HepG2 (cell line): ENCODE measurements at regions not wholly inside any gene's neighbourhood (a gene's known extent, or its start where the extent isn't known, plus 50 kb on each side); places are given as distances from the start of the nearest gene placed in this dataset.

ENCODE experiments used
- KAT7 ChIP-seq: IDR thresholded peaks from 2 replicates; pipeline ENCODE4 v1.6.1; 2018; ENCODE audit warnings: borderline replicate concordance, missing compliant biosample characterization
- MBNL3 ChIP-seq: fragments of 250-450 bp; sonication (Bioruptor Pico); conservative IDR thresholded peaks from 2 replicates; pipeline ENCODE4 v1.8.0; 2022; ENCODE audit warnings: mild to moderate bottlenecking, inconsistent platforms
- MEIS1 ChIP-seq: sonication (generic); formaldehyde crosslinking; IDR thresholded peaks from 2 replicates; pipeline ENCODE4 v1.9.0; 2021; ENCODE audit warnings: mild to moderate bottlenecking, missing genetic modification reagents, moderate library complexity, borderline replicate concordance
- SIX4 ChIP-seq: sonication (generic); formaldehyde crosslinking; IDR thresholded peaks from 2 replicates; pipeline ENCODE4 v1.4.0; 2020; ENCODE audit warnings: missing genetic modification reagents
- ZNF644 ChIP-seq: IDR thresholded peaks from 2 replicates; pipeline ENCODE4 v1.6.1; 2016; ENCODE audit warnings: low read depth
- TF ChIP-seq, protein P1 (sequence below): sonication (generic); formaldehyde crosslinking; IDR thresholded peaks from 2 replicates; pipeline ENCODE4 v1.4.0; 2020; ENCODE audit warnings: missing genetic modification reagents
- TF ChIP-seq, protein P2 (sequence below): sonication (generic); formaldehyde crosslinking; IDR thresholded peaks from 2 replicates; pipeline ENCODE4 v1.5.0; 2020; ENCODE audit warnings: missing genetic modification reagents
- TF ChIP-seq, protein P3 (sequence below): sonication (generic); formaldehyde crosslinking; IDR thresholded peaks from 2 replicates; pipeline ENCODE4 v1.4.0; 2020; ENCODE audit warnings: missing genetic modification reagents
- TF ChIP-seq, protein P4 (sequence below): fragments of 450-650 bp; IDR thresholded peaks from 2 replicates; pipeline ENCODE4 v1.6.1; 2016
- TF ChIP-seq, protein P5 (sequence below): sonication (generic); formaldehyde crosslinking; IDR thresholded peaks from 2 replicates; pipeline ENCODE4 v1.9.0; 2022; ENCODE audit warnings: low read depth, missing genetic modification reagents
- TF ChIP-seq, protein P6 (sequence below), 2 experiments: IDR thresholded peaks; 2 replicates each; pipeline ENCODE4 v1.6.1; 2011 to 2012; ENCODE audit warnings: low read length in 2 of 2, borderline replicate concordance in 1 of 2, low read depth in 1 of 2, mild to moderate bottlenecking in 1 of 2, moderate library complexity in 1 of 2

DNA sequence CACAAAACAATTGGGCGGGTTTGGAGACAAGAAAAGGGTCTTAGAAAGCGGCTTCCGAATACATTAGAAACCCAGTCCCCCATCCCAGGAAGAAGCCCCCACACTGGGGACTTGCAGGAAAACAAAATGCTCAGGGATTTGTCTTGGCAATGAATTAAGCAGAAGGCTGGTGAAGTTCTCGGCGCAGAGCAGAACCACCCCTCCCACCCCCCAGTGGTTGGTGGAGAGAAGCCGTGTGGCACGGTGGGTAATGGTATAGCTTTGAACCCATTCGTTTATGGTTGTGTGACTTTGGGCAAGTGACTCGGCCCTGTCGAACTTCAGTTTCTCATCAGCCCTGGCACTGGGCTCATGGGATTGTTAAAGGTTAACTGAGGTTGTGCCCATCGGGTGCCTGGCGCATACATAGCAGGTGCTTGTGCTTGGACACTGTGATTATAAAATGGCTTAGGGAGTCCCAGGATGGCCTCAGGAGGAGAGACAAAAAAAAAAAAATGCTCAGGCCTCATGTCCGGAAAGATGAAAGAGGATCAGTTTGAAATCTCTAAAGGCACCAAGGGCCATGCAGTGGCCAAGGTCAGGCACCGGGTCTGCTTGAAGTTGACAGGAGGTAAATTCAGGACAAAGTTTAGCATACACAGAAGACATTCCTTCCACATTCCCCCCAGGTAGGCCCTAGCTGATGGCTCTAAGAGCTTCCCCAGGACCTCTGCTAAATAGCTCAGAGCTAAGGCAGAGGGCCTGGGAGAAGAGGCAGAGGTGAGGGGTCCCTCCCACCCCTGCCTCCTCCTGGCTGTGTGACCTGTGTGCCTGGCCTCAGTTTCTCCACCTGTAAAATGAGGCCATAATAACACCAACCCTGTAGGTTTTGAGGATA, 120.1 kb upstream of the PTPN1 start (continued):
- TF ChIP-seq, protein P1, sequence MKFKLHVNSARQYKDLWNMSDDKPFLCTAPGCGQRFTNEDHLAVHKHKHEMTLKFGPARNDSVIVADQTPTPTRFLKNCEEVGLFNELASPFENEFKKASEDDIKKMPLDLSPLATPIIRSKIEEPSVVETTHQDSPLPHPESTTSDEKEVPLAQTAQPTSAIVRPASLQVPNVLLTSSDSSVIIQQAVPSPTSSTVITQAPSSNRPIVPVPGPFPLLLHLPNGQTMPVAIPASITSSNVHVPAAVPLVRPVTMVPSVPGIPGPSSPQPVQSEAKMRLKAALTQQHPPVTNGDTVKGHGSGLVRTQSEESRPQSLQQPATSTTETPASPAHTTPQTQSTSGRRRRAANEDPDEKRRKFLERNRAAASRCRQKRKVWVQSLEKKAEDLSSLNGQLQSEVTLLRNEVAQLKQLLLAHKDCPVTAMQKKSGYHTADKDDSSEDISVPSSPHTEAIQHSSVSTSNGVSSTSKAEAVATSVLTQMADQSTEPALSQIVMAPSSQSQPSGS, result peak; percentile 95
- TF ChIP-seq SIX4 (CRISPR knock-in tag) (peak; percentile 92), MEIS1 (CRISPR knock-in tag) (peak; percentile 96), ZNF644 (peak; percentile 69; the same call in 1 of the 2 replicates), KAT7 (CRISPR knock-in tag) (peak; percentile 72; the same call in 1 of the 2 replicates), MBNL3 (CRISPR knock-in tag) (no peak)
- TF ChIP-seq, protein P2, sequence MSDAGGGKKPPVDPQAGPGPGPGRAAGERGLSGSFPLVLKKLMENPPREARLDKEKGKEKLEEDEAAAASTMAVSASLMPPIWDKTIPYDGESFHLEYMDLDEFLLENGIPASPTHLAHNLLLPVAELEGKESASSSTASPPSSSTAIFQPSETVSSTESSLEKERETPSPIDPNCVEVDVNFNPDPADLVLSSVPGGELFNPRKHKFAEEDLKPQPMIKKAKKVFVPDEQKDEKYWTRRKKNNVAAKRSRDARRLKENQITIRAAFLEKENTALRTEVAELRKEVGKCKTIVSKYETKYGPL (CRISPR knock-in tag), result 0 out of 2 replicates have a peak, but pooled peaks have one; percentile 42
- TF ChIP-seq, protein P3, sequence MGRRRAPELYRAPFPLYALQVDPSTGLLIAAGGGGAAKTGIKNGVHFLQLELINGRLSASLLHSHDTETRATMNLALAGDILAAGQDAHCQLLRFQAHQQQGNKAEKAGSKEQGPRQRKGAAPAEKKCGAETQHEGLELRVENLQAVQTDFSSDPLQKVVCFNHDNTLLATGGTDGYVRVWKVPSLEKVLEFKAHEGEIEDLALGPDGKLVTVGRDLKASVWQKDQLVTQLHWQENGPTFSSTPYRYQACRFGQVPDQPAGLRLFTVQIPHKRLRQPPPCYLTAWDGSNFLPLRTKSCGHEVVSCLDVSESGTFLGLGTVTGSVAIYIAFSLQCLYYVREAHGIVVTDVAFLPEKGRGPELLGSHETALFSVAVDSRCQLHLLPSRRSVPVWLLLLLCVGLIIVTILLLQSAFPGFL (CRISPR knock-in tag), result no peak
- TF ChIP-seq, protein P4, sequence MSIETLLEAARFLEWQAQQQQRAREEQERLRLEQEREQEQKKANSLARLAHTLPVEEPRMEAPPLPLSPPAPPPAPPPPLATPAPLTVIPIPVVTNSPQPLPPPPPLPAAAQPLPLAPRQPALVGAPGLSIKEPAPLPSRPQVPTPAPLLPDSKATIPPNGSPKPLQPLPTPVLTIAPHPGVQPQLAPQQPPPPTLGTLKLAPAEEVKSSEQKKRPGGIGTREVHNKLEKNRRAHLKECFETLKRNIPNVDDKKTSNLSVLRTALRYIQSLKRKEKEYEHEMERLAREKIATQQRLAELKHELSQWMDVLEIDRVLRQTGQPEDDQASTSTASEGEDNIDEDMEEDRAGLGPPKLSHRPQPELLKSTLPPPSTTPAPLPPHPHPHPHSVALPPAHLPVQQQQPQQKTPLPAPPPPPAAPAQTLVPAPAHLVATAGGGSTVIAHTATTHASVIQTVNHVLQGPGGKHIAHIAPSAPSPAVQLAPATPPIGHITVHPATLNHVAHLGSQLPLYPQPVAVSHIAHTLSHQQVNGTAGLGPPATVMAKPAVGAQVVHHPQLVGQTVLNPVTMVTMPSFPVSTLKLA, result peak; percentile 43
- TF ChIP-seq, protein P5, sequence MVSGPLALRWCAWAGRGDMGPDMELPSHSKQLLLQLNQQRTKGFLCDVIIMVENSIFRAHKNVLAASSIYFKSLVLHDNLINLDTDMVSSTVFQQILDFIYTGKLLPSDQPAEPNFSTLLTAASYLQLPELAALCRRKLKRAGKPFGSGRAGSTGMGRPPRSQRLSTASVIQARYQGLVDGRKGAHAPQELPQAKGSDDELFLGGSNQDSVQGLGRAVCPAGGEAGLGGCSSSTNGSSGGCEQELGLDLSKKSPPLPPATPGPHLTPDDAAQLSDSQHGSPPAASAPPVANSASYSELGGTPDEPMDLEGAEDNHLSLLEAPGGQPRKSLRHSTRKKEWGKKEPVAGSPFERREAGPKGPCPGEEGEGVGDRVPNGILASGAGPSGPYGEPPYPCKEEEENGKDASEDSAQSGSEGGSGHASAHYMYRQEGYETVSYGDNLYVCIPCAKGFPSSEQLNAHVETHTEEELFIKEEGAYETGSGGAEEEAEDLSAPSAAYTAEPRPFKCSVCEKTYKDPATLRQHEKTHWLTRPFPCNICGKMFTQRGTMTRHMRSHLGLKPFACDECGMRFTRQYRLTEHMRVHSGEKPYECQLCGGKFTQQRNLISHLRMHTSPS (CRISPR knock-in tag), result peak; percentile 87
- TF ChIP-seq, protein P6, sequence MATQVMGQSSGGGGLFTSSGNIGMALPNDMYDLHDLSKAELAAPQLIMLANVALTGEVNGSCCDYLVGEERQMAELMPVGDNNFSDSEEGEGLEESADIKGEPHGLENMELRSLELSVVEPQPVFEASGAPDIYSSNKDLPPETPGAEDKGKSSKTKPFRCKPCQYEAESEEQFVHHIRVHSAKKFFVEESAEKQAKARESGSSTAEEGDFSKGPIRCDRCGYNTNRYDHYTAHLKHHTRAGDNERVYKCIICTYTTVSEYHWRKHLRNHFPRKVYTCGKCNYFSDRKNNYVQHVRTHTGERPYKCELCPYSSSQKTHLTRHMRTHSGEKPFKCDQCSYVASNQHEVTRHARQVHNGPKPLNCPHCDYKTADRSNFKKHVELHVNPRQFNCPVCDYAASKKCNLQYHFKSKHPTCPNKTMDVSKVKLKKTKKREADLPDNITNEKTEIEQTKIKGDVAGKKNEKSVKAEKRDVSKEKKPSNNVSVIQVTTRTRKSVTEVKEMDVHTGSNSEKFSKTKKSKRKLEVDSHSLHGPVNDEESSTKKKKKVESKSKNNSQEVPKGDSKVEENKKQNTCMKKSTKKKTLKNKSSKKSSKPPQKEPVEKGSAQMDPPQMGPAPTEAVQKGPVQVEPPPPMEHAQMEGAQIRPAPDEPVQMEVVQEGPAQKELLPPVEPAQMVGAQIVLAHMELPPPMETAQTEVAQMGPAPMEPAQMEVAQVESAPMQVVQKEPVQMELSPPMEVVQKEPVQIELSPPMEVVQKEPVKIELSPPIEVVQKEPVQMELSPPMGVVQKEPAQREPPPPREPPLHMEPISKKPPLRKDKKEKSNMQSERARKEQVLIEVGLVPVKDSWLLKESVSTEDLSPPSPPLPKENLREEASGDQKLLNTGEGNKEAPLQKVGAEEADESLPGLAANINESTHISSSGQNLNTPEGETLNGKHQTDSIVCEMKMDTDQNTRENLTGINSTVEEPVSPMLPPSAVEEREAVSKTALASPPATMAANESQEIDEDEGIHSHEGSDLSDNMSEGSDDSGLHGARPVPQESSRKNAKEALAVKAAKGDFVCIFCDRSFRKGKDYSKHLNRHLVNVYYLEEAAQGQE (IDR thresholded peaks at IDR 0.05; ENCODE audit: borderline replicate concordance in 1 of 2, low read depth in 1 of 2, low read length in 2 of 2), result peak in 1 of 2 experiments; percentile 72; a peak in 2 of 4 replicates
